HG02759 (cell line): ENCODE measurements at regions not wholly inside any gene's neighbourhood (a gene's known extent, or its start where the extent isn't known, plus 50 kb on each side); places are given as distances from the start of the nearest gene placed in this dataset.

Experiments used
- ATAC-seq: cut with Tn5 transposase; IDR thresholded peaks from one replicate; pipeline ENCODE4 v1.9.1; 2021; ENCODE audit warnings: mild to moderate bottlenecking, moderate library complexity; ENCODE audit not compliant: unreplicated experiment

DNA sequence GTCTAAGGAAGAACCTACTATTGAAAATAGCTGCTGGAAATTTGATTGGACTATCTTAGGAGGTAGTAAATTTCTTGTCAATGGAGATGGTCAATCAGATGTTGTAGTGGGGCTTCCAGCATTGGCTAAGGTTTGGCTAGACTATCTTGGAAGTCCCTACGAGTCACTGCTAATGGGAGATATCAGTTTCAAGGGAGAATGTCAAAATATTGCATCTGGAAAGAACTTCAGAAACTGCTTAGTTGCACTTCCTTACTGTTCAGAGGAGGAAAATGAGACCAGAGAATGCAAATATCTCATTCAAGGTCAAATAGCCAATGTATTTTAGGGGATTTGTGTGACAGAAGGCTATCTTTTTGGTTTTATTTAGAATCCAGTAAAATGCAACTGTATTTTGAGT, 53.5 kb upstream of the CCN2 start:
- ATAC-seq, result no peak

DNA sequence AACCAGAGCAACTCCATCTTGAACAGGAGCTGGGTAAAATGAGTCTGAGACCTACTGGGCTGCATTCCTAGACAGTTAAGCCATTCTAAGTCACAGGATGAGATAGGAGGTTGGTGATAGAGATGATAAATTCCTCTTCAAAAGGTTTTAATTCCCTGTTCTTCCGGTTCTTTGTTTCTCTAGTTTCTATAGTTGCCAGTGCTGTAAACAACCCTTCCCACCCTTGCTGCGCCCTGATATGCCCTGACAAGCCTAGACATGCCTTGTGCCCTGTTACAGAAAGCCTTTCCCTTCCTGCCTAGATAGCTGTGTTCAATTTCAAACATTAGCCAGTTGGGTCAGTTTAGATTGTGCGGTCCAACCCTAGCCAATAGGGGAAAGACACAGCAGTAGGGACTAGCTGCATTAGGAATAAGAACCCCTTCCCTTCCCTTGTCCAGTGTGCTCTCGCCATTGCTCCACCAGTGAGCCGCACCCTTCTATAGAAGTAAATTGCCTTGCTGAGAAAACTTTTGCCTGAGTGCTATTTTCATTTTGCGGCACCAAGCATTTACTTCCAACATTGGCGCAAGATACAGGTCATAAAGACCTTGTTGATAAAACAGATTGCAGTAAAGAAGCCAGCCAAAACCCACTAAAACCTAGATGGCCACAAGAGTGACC, 52.5 kb upstream of the CCN2 start:
- ATAC-seq, result no peak
